HG02571 (cell line): ENCODE measurements at regions not wholly inside any gene's neighbourhood (a gene's known extent, or its start where the extent isn't known, plus 50 kb on each side); places are given as distances from the start of the nearest gene placed in this dataset.

Experiments used
- ATAC-seq: cut with Tn5 transposase; IDR thresholded peaks from one replicate; pipeline ENCODE4 v1.9.1; 2021; ENCODE audit warnings: mild to moderate bottlenecking, moderate library complexity; ENCODE audit not compliant: unreplicated experiment

DNA sequence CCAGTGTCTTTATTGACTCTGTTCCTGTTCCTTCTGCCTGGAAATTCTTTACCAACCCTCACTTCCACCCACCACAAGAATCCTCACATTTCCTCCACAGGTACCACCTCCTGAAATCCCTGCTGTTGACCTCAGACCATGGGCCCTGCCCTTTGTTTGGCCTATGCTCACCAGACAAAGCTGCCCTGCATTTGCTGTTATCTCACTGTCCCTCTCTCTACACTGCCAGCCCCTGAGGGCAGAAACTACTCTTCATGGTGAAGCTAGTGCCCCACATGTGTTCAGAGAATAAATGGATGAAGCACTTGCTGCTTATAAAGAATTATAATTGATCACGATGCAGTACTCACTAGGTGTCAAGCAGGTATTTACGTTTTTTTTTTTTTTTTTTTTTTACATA, 608.4 kb downstream of the TSN start:
- no peak for ATAC-seq

DNA sequence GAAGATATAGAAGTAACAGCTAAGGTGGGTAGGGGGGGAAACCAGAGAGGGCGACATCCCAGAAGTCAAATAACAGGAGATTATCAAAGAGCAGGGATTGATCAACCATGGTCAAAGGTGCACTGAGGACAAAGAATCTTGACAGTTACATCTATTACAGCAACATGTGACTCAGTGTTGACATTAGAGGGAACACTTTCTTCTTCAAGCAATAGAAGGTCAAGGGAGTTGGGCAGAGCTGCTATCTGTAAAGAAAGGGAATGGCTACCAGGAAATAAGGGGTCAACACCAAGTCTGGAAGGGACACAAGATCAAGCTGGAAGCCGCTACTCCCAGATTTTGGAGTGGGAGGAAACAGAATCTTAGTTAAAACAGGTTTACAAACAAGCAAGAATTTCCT, 611.0 kb downstream of the TSN start:
- ATAC-seq = no peak

DNA sequence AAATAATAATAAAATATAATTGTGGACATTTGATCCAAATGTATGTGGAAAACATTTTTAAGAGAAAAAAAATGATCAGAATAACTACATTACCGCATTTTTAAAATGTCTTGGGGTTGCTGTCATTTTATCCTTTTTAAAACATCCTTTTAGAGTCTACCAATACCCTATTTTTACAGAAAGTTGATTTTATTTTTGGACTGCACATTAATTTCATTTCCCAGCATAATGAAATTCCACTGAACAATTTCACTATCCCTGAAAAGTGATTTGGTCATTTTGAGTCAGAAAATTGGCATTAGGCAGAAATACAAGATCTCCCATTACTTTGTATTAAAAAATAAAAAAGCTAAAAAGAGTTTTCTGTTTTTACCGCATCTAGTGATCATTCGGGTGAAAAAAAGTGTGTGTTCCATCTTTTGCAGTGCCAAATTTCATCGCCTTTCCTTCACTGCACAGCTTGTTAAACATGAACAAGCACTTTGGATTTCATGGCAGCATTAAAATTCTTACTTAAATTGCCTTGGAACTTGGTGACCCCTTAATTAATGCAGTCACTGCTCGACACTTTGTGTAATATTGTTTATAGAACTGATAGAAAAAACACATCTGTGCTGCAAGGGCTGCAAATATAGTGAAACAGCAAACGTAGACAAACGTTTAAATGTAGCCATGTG, 611.7 kb downstream of the TSN start:
- ATAC-seq = no peak

DNA sequence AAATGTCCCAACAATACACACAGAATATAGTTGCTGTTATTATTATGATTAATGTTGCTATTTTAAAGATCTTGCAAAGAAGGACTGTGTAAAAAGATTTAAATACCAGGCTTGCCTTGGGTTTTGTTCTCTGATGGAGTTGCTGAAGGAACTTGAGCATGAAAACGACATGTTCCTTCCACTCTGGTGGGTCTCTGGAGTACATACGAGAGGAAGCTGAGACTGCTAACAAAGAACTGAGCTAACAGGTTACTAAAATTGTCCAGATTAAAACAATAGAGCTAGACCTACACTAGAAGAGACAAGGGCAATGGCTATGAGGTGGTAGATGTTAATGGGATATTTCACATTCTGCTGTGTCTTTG, 612.2 kb downstream of the TSN start:
- no peak for ATAC-seq

DNA sequence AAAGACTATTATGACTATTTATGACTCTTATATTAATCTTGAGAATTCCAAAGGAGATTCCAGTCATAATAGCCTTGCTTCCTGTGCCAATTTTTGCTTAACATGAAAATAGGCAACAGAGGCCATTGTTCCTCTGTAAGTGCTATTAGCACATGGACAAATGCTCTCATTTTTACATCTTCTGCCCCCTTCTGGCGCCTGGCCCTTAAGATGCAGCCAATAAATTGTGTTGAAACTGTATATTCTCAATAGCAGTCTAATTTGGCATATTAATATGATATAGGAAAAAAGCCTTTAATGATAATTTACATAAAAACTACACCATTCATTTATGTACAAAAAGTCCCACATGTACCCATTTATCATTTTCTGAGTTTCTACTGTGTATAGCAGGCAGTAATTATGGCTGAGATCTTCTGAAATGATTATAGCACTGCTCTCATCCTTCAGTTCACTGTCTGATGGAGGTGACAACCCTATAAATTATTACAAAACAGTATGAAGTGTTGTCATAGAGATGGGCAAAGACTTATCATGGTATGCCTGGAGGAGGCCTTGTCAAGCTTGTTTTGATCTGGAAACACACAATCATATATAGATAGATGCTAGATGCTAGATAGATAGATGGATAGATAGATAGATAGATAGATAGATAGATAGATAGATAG, 613.3 kb downstream of the TSN start:
- ATAC-seq = no peak

DNA sequence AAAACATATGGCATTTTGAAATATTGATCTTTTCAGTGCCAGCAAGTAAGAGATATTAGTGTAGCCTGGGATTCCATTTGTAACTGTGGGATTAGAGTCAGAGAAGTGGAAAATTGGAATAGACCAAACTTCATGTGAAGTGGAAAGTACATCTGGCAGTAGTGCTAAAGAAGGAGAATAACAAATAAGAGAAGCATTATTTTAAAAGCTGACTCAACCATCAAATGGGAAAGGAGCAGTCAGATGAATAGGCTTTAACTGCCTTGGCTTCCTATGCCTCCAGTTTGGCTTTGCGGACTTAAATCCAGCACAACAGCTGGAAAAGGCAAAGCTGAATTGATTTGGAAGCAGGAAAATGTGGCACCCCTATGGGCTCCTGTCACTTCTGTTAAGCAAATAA, 623.1 kb downstream of the TSN start:
- ATAC-seq = no peak

DNA sequence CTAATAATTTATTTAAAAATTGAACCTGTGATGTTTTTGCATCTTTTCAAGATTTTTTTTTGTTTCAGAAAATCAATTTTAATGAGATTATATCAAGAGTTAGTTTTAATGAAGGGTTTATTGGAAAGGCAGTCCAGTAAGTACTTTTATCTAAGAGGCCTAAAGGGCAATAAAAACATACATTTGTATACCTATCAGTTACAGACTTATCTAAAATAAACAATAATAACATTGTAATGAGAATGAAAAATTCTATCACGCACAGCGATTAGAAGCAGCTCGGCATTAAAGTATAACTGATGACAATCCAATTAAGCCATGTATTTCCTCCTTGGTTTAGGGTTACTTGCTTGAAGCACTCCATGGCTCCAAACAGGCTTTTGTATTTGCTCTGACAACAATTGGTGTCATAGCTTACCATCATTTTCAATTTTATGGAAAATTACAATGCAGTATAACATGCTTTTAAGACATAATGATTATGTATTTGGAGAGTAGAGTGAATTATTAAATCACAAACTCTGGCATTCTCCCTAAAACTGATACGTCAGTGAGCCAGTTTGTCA, 629.4 kb downstream of the TSN start:
- no peak for ATAC-seq

DNA sequence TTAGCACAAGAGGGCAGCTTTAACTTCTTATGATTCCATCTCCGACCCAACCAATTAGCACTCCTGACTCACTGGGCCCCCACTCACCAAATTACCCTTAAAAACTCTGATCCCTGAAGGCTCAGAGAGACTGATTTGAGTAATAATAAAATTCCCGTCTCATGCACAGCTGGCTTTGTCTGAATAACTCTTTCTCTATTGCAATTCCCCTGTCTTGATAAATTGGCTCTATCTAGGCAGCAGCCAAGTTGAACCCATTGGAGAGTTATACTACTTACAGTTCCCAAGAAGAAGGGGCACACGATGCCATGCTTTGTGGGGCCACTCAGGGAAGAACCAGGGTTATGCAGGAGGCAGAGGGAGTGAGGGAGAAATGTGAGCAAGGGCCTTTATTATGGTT, 632.8 kb downstream of the TSN start:
- ATAC-seq = no peak

DNA sequence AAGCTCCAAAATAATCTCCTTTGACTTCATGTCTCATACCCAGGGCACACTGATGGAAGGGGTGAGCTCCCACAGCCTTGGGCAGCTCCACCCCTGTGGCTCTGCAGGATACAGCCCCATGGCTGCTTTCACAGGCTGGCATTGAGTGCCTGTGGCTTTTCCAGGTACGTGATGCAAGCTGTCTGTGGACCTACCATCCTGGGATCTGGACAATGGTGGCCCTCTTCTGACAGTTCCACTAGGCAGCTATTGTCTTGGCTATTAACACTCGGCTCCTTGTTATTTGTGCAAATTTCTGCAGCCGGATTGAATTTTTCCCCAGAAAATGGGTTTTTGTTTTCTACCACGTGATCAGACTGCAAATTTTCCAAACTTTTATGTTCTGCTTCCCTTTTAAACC, 634.2 kb downstream of the TSN start:
- no peak for ATAC-seq

DNA sequence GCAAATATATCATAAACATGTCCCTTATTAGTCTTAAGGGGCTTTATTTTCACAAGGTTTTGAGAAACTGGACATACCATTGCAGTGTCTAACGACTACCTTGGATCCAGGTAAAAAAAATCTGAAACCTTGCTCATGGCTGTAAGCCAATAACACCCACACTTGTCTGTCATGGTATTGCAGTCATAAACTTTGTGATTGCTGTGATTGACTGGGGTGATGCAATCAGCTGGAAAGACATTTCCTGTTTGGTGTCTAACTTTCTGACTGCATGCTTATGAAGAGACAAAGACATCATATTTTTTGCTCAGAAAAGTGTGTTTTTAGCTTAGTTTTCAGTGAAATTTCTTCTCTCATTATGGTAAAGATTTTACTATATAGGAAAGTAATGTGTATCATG, 635.0 kb downstream of the TSN start:
- no peak for ATAC-seq

DNA sequence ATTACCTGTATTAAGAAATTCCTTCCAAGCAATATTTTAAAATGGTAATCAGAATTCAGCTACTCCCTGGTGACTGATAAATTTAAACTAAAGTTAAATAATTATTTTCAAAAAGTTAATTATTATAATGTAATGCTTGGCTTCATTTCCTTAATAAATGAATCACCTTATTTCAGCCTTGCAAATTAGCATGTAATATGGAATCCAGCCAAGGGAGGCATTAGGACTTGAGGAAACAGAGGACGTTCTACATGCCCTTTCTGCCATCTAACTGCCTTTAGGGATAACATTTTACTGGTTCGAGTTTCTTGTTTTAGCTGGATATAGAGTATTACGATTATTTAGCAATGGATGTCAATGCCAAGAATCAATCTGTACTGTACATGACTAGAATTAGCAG, 636.3 kb downstream of the TSN start:
- ATAC-seq = no peak

DNA sequence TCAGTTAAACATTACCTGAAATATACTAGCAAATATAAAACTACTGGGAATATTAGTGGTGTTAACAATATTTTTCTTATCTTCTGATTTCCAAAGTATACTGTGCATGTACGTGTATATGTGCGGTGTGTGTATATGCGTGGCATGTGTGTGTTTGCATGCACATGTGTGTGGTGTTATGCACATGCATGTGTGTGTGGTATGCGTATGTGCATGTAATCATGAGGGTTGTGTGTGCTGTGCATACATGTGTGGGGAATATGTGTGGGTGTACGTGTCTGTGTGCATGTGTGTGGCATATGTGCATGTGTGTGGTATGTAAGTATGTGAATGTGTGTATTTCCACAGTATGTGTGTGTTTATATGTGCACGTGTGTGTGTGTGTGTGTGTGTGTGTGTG, 640.2 kb downstream of the TSN start:
- ATAC-seq = no peak

DNA sequence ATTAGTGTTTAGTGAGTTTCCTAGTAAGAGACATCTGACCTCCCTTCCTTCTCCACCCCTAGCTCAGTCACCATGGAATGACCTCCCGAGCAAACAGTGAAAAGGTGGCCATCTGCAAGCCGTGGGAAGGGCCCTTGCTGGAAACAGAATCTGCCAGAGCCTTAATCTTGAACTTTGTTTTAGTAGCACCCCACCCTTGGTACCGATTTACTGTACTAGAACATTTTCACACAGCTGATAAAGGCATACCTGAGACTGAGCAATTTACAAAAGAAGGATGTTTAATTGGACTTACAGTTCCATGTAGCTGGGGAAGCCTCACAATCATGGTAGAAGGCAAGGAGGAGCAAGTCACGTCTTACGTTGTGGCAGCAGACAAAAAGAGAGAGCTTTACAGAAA, 655.8 kb downstream of the TSN start:
- ATAC-seq = no peak

DNA sequence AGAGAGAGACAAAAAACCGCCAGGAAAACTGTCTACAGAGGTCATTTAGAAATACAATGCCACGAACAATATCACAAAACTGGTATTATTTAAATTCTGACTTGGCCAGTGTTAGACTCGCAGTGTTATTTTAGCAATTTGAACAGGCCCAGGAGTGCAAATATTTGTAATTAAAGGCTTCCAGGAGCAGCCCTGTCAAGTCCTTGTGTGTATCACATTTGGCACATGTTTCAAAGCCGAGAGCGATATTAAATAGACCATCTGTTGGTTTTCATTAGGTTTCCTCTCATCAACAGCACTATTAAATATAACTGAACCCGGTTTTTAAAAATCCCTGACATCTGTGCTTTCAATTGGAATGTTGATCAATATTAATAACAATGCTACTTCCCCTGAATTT, 656.9 kb downstream of the TSN start:
- no peak for ATAC-seq

DNA sequence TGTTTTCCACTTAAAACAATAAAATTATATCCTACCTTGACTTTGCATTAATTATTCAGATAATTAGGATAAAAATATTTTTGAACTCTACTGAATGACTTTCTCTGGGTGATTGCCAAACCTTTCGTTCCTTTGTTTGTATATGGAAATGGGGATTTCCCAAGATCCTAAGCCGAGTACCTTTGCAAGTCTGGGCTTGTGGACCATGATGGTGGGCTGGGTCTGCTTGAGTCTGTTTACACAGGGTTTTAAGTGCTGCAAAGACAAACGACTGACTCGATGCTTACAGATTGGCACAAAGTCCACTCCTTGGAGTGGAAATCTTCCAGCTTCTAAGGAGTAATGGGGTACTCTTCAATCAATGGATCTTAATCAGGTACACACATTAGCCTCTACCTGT, 659.5 kb downstream of the TSN start:
- no peak for ATAC-seq

DNA sequence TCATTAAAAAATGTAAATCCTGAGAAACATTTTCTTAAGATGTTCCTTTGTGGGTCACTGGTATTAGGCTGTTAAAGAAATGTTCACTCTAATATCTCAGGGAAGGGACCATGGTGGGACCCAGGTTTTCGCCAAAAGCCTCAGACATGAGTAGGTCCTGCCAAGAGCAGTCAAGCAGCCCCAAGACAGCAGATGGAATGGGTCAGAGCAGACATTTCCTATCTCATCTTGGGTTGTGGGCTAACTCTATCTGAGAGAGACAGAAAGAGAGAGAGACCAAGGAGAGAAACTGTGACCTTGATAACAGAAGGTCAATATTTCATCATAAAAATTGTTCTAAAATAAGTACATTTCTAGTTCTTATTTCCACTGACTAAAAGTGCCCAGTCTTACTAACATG, 661.7 kb downstream of the TSN start:
- ATAC-seq = no peak

DNA sequence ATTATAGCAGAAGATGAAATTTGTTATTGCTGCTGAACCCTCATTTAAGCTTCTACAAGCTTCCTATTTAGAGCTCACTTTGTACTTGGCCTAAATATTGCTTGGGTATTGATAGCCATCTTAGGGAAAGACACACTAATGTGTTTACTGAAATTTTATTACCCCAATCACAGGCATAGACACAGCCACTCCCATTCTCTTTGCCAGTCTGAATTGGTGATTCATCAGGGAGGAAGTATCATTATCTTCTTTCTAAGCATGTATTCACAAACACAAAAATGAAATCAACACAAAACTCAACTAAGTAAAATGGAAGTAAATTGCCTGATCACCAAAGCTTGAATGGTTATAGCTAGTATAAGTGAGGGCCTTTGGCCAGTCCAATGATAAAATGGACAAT, 666.3 kb downstream of the TSN start:
- no peak for ATAC-seq

DNA sequence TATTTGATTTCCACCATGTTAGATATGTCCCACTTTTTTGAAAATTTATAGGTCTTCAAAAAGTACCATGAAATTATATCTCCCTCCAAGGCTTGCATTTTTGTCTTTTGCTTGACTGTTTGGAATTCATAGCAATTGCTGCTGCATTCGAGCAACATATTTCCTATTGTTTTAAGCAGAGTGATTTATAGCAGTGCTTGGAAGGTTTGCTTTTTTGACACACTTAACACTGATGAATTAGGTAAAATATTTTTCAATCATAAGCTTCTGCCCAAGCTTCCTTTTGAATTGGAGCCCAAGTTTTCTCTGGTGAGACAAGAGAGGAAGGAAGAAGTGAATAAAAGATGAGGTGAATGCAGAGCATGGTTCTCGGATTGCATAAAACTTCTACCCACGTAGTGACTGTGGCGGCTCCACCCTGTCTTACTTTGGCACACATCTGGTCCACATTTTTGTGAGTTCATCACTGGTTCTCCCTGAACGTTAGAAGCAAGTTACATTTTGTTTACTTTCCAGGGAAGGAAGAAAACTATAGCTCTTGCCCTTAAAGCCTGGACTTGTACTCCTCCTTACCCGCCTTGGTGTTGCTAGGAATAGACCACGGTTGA, 667.0 kb downstream of the TSN start:
- ATAC-seq = no peak

DNA sequence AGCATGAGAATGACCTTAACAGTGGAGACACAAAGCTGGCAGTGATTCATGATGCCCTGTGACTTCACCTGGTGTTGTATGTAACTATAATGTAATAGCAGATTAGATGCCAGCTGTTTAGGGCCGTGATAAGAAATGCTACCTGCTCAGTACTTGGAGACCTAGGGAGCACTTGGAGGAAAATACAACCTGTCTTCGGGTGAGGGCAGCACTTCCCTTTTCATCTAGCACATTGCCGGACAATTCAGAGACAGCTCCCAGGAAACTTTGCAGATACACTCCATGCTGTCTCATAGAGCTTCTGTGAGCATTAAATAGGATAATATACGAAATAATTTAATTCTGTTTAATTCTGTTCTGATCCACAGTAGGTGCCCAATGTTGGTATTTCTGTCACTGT, 668.5 kb downstream of the TSN start:
- no peak for ATAC-seq

DNA sequence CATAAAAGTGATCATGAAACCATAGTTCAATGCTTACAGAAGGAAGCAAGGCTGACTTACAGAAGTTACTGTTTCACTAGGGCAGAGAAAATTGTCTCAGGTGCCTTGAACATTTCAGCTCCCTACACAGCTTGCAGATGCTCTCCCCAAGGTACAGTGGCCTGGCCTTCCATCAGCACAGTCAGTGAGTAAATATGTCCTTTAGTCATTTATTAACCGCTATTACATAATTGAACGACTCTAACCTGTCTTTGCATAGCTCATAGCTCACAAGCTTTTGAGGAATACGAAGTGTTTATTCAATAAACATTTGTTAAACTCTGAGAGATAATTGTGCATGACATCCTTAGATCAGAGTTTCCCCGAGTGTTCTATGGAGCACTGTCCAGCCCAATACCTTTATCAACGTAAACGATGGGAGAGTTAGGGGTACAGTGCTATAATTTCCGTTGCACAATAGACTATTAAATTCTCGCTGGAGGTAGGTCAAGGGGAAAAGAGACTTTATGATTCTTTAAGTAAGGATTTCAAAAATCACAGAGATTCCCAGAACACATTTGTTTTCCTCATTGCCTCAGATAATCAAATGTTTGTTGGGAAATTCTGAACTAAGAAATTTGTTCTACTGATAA, 677.8 kb downstream of the TSN start:
- no peak for ATAC-seq

DNA sequence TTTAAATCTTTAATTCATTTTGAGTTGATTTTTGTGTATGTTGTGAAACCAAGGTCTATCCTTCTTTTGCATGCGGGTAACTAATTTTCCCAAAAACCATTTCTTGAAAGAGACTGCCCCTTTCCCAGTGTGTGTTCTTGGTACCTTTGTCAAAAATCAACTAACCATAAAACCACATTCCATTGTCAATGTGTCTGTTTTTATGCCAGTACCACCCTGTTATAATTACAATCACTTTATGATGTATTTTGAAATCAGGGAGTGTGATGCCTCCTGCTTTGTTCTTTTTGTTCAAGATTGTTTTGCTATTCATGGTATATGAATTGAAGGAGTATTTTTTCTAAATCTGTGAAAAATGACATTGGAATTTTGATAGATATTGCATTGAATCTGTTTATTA, 689.6 kb downstream of the TSN start:
- no peak for ATAC-seq

DNA sequence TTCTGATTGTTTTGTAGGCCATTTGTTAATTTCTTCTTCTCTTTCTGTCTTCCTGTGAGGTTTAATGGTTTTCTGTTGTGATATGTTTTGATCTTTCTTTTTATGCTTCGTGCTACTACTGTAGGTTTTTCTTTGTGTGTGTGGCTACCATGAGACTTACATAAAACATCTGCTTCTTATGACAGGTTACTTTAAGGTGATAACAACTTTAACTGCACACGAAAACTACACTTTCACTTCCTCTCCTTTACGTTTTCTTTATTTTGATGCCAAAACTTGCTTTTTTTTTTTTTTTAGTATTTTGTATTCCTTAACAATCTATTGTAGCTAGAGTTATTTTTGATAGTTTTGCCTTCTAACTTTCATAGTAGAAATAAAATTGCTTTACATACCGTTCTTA, 691.3 kb downstream of the TSN start:
- ATAC-seq = no peak
